Endothelial cell of umbilical vein (primary cell): ENCODE measurements at regions not wholly inside any gene's neighbourhood (a gene's known extent, or its start where the extent isn't known, plus 50 kb on each side); places are given as distances from the start of the nearest gene placed in this dataset.

ENCODE experiments used
- POLR2A ChIP-seq: IDR thresholded peaks from 2 replicates; pipeline ENCODE4 v1.6.1; 2012; ENCODE audit warnings: low read depth, mild to moderate bottlenecking, control low read depth, low read length
- POLR2AphosphoS5 ChIP-seq: IDR thresholded peaks from 2 replicates; pipeline ENCODE4 v1.6.1; 2012; ENCODE audit warnings: low read depth, mild to moderate bottlenecking, control low read depth, low read length, moderate library complexity; ENCODE audit not compliant: insufficient read depth
- TF ChIP-seq, protein P1 (sequence below), 2 donors: IDR thresholded peaks; 1 replicate in 1 of 2; 2 replicates in 1 of 2; pipeline ENCODE4 v1.5.1; 2011; ENCODE audit warnings: low read length in 2 of 2, mild to moderate bottlenecking in 2 of 2, moderate library complexity in 2 of 2, control low read depth in 1 of 2, inconsistent platforms in 1 of 2, low read depth in 1 of 2; ENCODE audit not compliant: insufficient read depth in 1 of 2; ENCODE audit errors: extremely low read depth in 1 of 2
- TF ChIP-seq, protein P2 (sequence below): IDR thresholded peaks from 2 replicates; pipeline ENCODE4 v1.6.1; 2011; ENCODE audit not compliant: insufficient read depth, insufficient read length

DNA sequence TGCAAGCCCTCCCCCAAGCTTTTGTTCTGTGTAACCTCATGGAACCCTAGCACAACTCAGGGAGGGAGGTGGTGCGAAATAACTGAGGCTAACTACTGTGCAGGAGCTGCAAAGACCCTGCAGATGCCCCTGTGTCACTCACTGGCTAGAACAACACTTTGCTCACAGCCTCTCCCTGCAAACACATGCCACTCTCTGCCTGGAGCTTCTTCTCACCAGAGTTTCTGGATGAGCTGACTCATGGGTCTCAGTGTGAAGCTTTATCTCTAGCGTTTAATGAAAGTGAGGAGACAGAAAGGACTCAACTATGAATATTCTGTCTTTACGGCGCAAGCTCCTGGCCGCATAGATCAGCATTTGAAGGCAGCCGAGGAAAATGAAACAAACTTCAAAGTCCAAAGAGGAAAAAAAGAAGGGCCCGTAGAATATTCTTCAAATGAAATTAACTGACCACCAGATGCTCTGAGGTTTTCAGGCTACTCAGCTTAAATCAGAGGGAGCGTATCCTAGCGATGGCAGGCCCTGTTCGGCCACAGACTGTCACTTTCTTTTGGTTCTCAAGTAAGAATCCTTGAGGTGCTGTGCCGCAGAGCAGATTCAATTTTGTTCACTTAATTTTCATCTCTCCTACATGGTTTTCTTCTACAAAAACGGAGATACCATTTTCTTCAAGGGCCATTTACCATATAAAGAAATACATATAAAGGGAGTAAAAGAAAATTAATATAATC, 77.7 kb upstream of the TAS2R1 start:
- TF ChIP-seq, protein P1, sequence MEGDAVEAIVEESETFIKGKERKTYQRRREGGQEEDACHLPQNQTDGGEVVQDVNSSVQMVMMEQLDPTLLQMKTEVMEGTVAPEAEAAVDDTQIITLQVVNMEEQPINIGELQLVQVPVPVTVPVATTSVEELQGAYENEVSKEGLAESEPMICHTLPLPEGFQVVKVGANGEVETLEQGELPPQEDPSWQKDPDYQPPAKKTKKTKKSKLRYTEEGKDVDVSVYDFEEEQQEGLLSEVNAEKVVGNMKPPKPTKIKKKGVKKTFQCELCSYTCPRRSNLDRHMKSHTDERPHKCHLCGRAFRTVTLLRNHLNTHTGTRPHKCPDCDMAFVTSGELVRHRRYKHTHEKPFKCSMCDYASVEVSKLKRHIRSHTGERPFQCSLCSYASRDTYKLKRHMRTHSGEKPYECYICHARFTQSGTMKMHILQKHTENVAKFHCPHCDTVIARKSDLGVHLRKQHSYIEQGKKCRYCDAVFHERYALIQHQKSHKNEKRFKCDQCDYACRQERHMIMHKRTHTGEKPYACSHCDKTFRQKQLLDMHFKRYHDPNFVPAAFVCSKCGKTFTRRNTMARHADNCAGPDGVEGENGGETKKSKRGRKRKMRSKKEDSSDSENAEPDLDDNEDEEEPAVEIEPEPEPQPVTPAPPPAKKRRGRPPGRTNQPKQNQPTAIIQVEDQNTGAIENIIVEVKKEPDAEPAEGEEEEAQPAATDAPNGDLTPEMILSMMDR (IDR thresholded peaks at IDR 0.05; ENCODE audit: extremely low read depth in 1 of 2, insufficient read depth in 1 of 2, low read depth in 1 of 2, low read length in 2 of 2) = no peak
- TF ChIP-seq POLR2A (no peak), POLR2AphosphoS5 (no peak)
- TF ChIP-seq, protein P2, sequence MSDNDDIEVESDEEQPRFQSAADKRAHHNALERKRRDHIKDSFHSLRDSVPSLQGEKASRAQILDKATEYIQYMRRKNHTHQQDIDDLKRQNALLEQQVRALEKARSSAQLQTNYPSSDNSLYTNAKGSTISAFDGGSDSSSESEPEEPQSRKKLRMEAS = no peak
